ENCODE measurements at regions not wholly inside any gene's neighbourhood (a gene's known extent, or its start where the extent isn't known, plus 50 kb on each side); places are given as distances from the start of the nearest gene placed in this dataset.

DNA sequence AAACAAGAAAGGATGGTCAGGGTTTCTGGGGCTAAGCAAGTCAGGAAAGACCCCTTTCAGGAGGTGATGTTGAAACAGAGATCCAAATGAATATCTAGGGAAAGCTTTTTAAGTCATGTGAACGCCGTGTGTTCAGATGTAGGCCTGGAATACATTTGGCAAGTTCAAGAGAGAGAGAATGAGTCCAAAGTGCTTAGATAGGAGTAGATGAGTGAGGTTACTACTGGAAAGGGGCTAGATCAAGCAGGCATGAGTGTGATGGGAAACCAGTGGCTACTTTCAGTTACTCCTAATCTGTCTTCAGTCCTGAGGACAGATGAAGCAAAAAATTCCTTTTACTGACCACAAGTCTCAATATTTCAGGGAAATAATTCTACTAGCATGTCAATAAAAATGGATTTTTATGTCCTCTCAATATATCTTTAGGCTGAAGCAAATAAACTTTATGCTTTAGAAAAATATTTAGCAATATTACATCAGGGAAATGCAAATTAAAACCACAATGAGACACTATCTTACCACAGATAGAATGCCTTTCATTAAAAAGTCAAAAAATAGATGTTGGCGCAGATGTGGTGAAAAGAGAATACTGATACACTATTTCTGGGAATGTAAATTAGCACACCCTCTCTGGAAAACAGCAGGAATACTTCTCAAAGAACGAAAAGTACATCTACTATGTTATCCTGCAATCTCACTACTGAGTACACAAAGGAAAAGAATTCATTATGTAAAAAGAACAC lies 1085.0 kb upstream of the TENM4 start:
- DNase-seq (ENCODE audit: low read depth in 1 of 2, low spot score in 2 of 2) (no peak), FAIRE-seq (no peak)
- 69% methylated on average over 4 of the region's 4 CpGs; no CpG with 5 or more reads in 1 of the 2 experiments for WGBS, 2 experiments (ENCODE audit: extremely low coverage in 1 of 2, insufficient coverage in 1 of 2, insufficient read length in 1 of 2, insufficient replicate concordance in 2 of 2, low coverage in 1 of 2, low lambda C conversion rate in 2 of 2, missing lambda C conversion rate in 1 of 2)
- H3K4me3 ChIP-seq (ENCODE audit: extremely low read depth in 1 of 4, insufficient read depth in 2 of 4, low read depth in 3 of 4, low read length in 4 of 4): no peak overlapping the region
- no peak overlapping the region for H3K4me2 ChIP-seq (ENCODE audit: insufficient read depth in 1 of 2, low read depth in 2 of 2, low read length in 2 of 2)
- no peak overlapping the region for H3K18ac ChIP-seq (ENCODE audit: extremely low read depth, low read length)
- H2BK12ac ChIP-seq (ENCODE audit: low read depth, low read length): no peak overlapping the region
- H4K5ac ChIP-seq (ENCODE audit: insufficient read length, low read depth, low read length): no peak overlapping the region
- H2AK5ac ChIP-seq (ENCODE audit: low read depth, low read length): no peak overlapping the region
- no peak overlapping the region for H4K8ac ChIP-seq (ENCODE audit: extremely low read depth, insufficient read depth, low read length)
- H3K79me1 ChIP-seq (ENCODE audit: low read depth, low read length): no peaks in the 10 kb centered on the region
- CTCF ChIA-PET (ENCODE audit: partially characterized antibody): interaction anchor here (0.6 kb wide), 1 partner anchor 1804 kb away, joined by 3 read pairs; no protein-coding TSS in a partner anchor
- POLR2A ChIA-PET (ENCODE audit: partially characterized antibody): no interaction called here
- H2BK15ac ChIP-seq (ENCODE audit: low read length): no peak overlapping the region
- no peak overlapping the region for H2BK20ac ChIP-seq (ENCODE audit: low read length)
- H3K9me3 ChIP-seq (ENCODE audit: insufficient read depth in 2 of 2, low read depth in 1 of 2, low read length in 1 of 2): no peaks in the 10 kb centered on the region
- H4K20me1 ChIP-seq (replicated peaks in 1 of 2; ENCODE audit: control insufficient read depth in 1 of 2, insufficient read depth in 2 of 2, low read length in 2 of 2): no peaks in the 10 kb centered on the region
- no peak overlapping the region for H3K23ac ChIP-seq (ENCODE audit: insufficient read length)
- no peak overlapping the region for H4K91ac ChIP-seq (replicated peaks; ENCODE audit: insufficient read length, low read length)
- H2BK120ac ChIP-seq (replicated peaks; ENCODE audit: low read depth, low read length): no peak overlapping the region
- no peak overlapping the region for H2AFZ ChIP-seq (ENCODE audit: low read length)
- H3K27ac ChIP-seq (ENCODE audit: low read depth, low read length): no peak overlapping the region
- no peaks in the 10 kb centered on the region for H3K23me2 ChIP-seq (ENCODE audit: low read depth, low read length)
- H3K9ac ChIP-seq (replicated peaks in 1 of 4; ENCODE audit: extremely low read depth in 1 of 4, low read depth in 3 of 4, low read length in 3 of 4): no peak overlapping the region
- H3K4me1 ChIP-seq (replicated peaks in 1 of 4; ENCODE audit: control insufficient read depth in 3 of 4, insufficient read depth in 4 of 4, low read length in 3 of 4): no peaks in the 10 kb centered on the region
- no peaks in the 10 kb centered on the region for H3K79me2 ChIP-seq (ENCODE audit: control insufficient read depth in 1 of 2, insufficient read depth in 2 of 2, low read length in 2 of 2)
- no peak overlapping the region for H2BK5ac ChIP-seq (ENCODE audit: low read depth, low read length)
- H3K14ac ChIP-seq (ENCODE audit: insufficient read length): no peak overlapping the region
- no peaks in the 10 kb centered on the region for H3K36me3 ChIP-seq (ENCODE audit: control insufficient read depth in 2 of 4, insufficient read depth in 4 of 4, low read length in 3 of 4)
- H3K27me3 ChIP-seq (replicated peaks in 1 of 4; ENCODE audit: control insufficient read depth in 3 of 4, extremely low read depth in 1 of 4, insufficient read depth in 3 of 4, low read length in 3 of 4): no peaks in the 10 kb centered on the region
- H3K4ac ChIP-seq (replicated peaks; ENCODE audit: insufficient read length, low read depth, low read length): no peak overlapping the region
- H3K56ac ChIP-seq (replicated peaks; ENCODE audit: insufficient read length, low read depth, low read length): no peak overlapping the region
- TF ChIP-seq TAF7 (optimal IDR thresholded peaks at IDR 0.05; ENCODE audit: borderline replicate concordance, low read depth, low read length): no peak
- no peak for TF ChIP-seq CHD2 (IDR thresholded peaks at IDR 0.05; ENCODE audit: low read length)
- TF ChIP-seq HDAC6 (IDR thresholded peaks at IDR 0.05; ENCODE audit: low read depth, low read length): no peak
- TF ChIP-seq, protein P1, sequence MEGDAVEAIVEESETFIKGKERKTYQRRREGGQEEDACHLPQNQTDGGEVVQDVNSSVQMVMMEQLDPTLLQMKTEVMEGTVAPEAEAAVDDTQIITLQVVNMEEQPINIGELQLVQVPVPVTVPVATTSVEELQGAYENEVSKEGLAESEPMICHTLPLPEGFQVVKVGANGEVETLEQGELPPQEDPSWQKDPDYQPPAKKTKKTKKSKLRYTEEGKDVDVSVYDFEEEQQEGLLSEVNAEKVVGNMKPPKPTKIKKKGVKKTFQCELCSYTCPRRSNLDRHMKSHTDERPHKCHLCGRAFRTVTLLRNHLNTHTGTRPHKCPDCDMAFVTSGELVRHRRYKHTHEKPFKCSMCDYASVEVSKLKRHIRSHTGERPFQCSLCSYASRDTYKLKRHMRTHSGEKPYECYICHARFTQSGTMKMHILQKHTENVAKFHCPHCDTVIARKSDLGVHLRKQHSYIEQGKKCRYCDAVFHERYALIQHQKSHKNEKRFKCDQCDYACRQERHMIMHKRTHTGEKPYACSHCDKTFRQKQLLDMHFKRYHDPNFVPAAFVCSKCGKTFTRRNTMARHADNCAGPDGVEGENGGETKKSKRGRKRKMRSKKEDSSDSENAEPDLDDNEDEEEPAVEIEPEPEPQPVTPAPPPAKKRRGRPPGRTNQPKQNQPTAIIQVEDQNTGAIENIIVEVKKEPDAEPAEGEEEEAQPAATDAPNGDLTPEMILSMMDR (IDR thresholded peaks at IDR 0.05; ENCODE audit: control extremely low read depth in 1 of 3, insufficient read depth in 1 of 3, low read depth in 1 of 3, low read length in 3 of 3): no peak
- no peak for TF ChIP-seq PHF8 (conservative IDR thresholded peaks at IDR 0.05; ENCODE audit: low read depth, low read length)
- TF ChIP-seq SUZ12 (IDR thresholded peaks at IDR 0.05; ENCODE audit: low read length): no peak
- TF ChIP-seq BACH1 (IDR thresholded peaks at IDR 0.05; ENCODE audit: low read length): no peak
- no peak for TF ChIP-seq ASH2L (IDR thresholded peaks at IDR 0.05; ENCODE audit: low read length)

Data from H1 (cell line).